Inferior parietal cortex (tissue), 1 donor: ENCODE measurements at regions not wholly inside any gene's neighbourhood (a gene's known extent, or its start where the extent isn't known, plus 50 kb on each side); places are given as distances from the start of the nearest gene placed in this dataset.
"Not testable (repeated sequence)": the region's sequence is repeated elsewhere in the genome, so short reads cannot be mapped to it uniquely, and the experiment has no call there.

Experiments used
- DNase-seq: peaks from one replicate; pipeline ENCODE4 v3.0.0-alpha.2; 2016; ENCODE audit errors: extremely low spot score

DNA sequence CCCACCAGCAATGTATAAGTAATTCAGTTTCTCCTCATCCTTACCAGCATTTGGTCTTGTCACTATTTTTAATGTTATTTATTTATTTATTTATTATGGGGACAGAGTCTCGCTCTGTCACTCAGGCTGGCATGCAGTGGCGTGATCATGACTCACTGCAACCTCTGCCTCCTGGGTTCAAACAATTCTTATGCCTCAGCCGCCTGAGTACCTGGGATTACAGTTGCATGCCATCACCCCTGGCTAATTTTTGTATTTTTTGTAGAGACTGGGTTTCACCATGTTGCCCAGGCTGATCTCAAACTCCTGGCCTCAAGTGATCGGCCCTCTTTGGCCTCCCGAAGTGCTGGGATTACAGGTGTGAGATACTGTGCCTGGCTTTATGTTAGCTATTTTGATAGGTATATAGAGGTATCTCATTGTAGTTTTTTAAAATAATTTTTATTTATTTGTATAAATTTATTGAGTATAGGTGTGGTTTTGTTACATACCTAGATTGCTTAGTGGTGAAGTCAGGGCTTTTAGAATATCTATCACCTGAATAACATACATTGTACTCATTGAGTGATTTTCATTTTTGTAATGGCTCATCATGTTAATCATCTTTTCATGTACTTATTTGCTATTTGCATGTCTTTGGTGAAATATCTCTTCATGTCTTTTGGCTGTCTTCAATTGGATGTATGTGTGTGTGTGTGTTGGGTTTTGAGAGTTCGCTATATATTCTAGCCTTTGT lies 53.3 kb downstream of the TANC2 start:
- no peak for DNase-seq

DNA sequence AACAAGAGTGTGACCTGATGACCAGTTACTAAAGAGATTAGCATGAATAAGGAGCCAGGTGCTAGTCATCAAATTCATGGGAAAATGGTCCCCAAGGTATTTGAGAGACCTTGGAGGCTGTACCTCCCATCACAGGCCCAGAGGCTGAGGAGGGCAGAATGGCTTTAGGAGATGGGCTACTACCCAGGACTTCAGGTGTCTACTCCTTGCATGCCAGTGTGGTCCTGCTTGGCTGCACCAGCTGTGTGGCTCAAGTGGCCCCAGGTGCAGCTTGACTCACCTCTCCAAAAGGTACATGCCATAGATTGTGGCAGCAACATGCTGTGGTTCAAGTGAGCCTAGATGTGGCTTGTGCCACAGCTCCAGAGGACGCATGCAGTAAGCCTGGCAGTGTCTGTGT lies 56.5 kb downstream of the TANC2 start:
- DNase-seq: no peak

DNA sequence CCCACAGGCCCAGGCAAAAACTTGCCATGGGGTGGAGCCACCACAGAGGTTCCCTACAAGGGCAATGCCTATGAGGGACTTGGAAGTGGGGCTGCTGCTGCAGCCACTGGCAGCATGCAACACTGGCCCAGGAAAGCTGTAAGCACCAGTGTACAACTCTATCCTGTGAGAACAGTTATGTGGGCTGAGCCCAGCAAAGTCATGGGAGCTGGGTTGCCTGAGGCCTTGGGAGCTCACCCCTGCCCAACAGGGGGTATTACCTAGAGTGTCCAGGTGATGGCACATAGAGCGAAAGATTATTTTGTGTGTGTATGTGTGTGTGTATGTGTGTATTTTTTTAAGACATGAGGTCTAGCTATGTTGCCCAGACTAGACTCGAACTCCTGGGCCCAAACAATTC lies 57.0 kb downstream of the TANC2 start:
- DNase-seq: no peak

DNA sequence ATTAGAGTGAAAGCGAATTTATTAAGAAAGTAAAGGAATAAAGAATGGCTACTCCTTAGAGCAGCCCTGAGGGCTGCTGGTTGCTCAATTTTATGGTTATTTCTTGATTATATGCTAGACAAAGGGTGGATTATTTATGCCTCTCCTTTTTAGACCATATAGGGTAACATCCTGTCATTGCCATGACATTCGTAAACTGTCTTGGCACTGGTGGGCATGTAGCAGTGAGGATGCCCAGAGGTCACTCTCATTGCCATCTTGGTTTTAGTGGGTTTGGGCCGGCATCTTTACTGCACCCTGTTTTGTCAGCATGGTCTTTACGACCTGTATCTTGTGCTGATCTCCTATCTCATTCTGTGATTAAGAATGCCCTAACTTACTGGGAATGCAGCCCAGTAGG lies 58.2 kb downstream of the TANC2 start:
- no peak for DNase-seq

- no peak for DNase-seq
These were observed 58.7 kb downstream of the TANC2 start for GRCh38 chr17:63024716-63025115.

- not testable (repeated sequence) for DNase-seq
These were observed 59.6 kb downstream of the TANC2 start for GRCh38 chr17:63025637-63026036.

- DNase-seq: no peak
These were observed 63.5 kb downstream of the TANC2 start for GRCh38 chr17:63029541-63029940.

GRCh38 chr17:63032142-63032541 lies 66.1 kb downstream of the TANC2 start:
- DNase-seq: no peak

- DNase-seq: no peak
These were observed 67.1 kb downstream of the TANC2 start for GRCh38 chr17:63033142-63033541.

- DNase-seq: no peak
These were observed 69.2 kb downstream of the TANC2 start for GRCh38 chr17:63035271-63035670.

- no peak for DNase-seq
These were observed 69.7 kb downstream of the TANC2 start for GRCh38 chr17:63035695-63036094.

DNA sequence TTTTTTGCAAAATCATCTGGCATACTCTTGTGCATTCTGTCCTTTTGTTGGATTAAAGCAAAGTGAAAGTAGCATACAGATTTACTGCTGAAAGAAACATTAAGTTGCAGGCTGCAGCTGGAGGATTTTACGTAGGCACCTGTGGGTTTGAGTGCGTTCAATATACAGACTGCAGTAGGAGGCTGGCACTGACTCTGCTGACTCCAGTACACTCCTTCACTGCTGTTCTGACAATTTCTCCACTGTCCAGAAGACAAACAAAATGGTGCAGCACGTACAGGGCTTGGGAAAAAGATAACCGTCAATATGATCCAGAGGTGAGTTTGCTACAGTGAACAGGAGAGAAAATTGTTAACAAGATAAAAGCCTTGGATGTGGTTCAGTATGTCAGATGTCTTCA lies 73.3 kb downstream of the TANC2 start:
- peak; percentile 34 for DNase-seq

GRCh38 chr17:63039899-63040602 lies 74.0 kb downstream of the TANC2 start:
- DNase-seq: peak; percentile 47

DNA sequence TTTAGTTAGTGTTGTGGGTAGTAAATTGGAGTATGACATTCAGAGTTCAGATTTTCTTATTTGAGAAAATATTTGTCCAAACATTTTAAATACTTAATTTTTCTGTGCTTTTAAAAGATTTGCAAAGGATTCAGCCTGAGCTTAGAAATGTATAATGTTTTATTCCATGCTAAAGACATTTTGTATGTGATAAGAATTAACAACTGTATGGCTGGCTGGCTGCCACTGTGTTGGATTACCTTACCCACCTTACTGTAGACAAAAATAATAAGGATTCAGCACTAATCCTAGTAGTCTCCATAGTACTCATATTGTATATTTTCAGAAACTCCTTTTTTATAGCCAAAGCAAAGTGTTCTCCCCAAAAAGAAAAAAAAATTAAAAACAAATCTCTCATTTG lies 74.8 kb downstream of the TANC2 start:
- DNase-seq: no peak

- DNase-seq: peak; percentile 46
These were observed 75.2 kb downstream of the TANC2 start for GRCh38 chr17:63041251-63041650.

GRCh38 chr17:63041722-63042121 lies 75.7 kb downstream of the TANC2 start:
- DNase-seq: no peak

DNA sequence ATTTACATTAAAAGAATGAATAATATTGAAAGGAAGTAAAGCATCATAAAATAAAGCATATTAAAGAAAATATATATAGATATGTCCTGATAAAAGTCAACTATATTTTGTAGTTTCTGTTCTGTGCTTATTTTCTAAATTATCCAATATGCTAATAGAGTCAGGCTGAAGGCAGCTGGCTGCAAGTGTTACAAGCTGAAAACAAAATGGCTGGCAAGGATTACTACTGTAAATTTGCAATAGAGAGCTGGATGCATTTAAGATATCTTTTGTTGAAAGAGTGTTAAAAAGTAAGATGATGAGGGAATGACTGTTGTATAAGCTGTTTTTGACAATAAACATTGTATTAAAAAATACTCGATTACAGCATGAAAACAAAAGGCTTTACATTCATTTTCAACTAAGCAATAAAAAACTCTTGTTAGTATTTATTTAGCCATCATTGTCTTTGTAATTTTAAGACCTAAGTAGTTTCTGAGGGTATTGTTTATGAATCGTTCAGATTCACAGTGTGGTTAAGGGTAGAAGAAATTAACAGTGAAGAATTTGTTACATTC lies 76.3 kb downstream of the TANC2 start:
- no peak for DNase-seq

GRCh38 chr17:63057560-63057959 lies 91.5 kb downstream of the TANC2 start:
- DNase-seq: not testable (repeated sequence)

DNA sequence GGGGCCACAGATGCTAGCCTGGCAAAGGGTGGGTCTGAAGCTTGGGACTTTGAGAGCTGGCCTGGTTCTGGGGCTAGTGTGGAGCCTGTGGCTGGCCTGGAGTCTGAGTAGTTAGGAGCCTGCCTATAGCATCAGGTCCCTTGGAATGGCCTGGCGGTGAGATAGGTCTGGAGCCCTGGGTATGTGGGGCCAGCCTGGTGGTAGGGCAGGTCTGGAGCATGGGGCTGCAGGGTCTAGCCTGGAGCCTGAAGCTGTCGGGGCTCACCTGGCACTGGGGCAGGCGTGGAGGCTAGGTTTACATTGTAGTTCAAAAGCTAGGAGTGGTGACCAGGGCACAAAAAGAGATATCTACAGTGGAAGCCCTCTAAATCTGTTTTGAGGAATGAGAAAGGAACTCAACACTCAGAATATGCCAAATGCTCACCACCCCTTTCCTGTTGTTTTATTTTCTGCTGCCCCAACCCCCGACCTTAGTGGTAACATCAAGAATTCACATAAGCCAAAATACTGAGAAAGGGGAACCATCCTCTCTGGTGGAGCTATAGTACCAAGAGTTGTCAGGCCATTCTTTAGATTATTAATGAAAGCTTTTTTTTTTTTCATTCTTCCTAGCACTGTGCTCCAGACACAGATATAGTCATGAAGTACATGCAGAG lies 100.3 kb downstream of the TANC2 start:
- DNase-seq: no peak

- no peak for DNase-seq
These were observed 103.2 kb downstream of the TANC2 start for GRCh38 chr17:63069245-63069644.

DNA sequence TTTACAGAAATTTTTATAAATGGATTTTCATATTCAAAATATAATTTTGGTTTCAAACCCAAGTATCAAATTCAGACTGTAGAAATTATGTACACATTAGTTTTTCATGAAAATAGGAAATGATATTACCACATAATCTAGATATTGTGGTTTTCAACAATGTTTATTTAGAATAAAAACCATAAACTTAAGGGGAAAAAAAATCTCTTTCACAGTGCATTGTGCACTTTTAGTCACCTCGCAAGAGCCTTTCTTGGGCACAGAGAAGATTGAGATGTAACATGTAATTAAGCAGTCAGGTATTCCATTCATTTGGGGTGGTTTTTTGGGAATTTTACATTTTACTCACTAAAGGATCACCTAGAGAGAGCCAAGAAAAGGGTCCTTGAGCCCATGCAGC lies 104.0 kb downstream of the TANC2 start:
- DNase-seq: no peak

DNA sequence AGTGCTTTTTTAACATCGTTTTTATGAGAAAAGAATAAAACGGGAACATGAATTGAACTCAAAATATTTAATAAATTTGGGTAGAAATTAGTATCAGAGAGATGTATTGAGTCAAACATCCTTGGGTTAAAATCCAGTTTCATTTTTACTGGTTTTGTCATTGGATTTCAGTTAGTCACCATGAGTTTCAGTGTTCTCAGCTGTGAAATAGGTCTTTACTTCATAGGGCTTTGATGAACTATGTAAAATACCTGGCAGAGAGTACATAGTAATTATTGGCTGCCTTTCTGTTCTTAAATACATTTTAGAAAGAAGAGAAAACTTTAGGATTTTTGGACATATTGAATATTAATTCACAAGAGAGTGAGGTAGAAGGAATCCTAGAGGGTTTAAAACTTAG lies 105.8 kb downstream of the TANC2 start:
- no peak for DNase-seq

DNA sequence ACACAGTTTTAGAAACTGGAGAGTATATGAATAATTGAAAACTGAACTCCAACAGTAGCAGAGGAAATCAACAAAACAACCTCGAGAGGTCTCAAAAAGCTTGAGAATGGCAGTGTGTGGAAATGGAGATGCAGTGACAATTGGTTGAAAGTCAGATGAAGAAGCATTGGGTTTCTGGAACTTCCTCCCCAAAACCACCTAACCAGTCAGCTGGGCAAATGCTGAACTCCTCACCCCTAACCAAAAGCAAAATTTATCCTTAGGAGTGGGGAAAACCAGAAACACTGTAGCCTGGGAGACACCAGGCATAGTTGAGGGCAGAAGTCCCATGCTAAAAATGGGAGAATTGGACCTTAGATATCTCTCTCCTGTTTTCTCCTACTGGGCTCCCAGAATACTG lies 109.9 kb downstream of the TANC2 start:
- no peak for DNase-seq
